SU-DHL-6 (cell line): ENCODE measurements at regions not wholly inside any gene's neighbourhood (a gene's known extent, or its start where the extent isn't known, plus 50 kb on each side); places are given as distances from the start of the nearest gene placed in this dataset.

ENCODE experiments used
- H2AFZ ChIP-seq: fragments of 200-600 bp; sonication (generic); 2 replicates; pipeline ENCODE4 v1.6.1; 2014; ENCODE audit warnings: low read depth, mild to moderate bottlenecking, moderate library complexity, mixed read lengths, antibody characterized with exemption, low read length; ENCODE audit not compliant: severe bottlenecking
- H3F3A ChIP-seq: fragments of 200-600 bp; shearing (Covaris generic); 2 replicates; pipeline ENCODE4 v1.6.0; 2016; ENCODE audit warnings: antibody characterized with exemption, mild to moderate bottlenecking; ENCODE audit not compliant: insufficient read depth
- H3K27ac ChIP-seq: fragments of 200-600 bp; sonication (generic); 2 replicates; pipeline ENCODE4 v1.5.1; 2016; ENCODE audit warnings: low read depth, mild to moderate bottlenecking, low read length, moderate library complexity, mixed read lengths
- H3K27me3 ChIP-seq: fragments of 200-600 bp; sonication (generic), shearing (Covaris generic); 2 replicates; pipeline ENCODE4 v1.6.0; 2014; ENCODE audit warnings: mild to moderate bottlenecking, low read length
- H3K36me3 ChIP-seq: fragments of 200-600 bp; sonication (generic); 2 replicates; pipeline ENCODE4 v1.6.1; 2014; ENCODE audit warnings: mild to moderate bottlenecking, low read length, mixed read lengths
- H3K4me2 ChIP-seq: fragments of 300-600, 200-600 bp; shearing (Covaris generic), sonication (generic); 2 replicates; pipeline ENCODE4 v1.6.0; 2014; ENCODE audit warnings: low read length, low read depth, mild to moderate bottlenecking; ENCODE audit not compliant: poor library complexity, severe bottlenecking
- H3K4me3 ChIP-seq: fragments of 200-600 bp; sonication (generic); 2 replicates; pipeline ENCODE4 v1.5.1; 2014; ENCODE audit warnings: antibody characterized with exemption, low read length, mild to moderate bottlenecking, mixed read lengths; ENCODE audit not compliant: insufficient read depth, poor library complexity, severe bottlenecking
- H3K79me2 ChIP-seq: fragments of 200-600 bp; sonication (generic); 2 replicates; pipeline ENCODE4 v1.6.1; 2014; ENCODE audit warnings: mild to moderate bottlenecking, low read length, moderate library complexity; ENCODE audit not compliant: insufficient read depth
- H3K9ac ChIP-seq: fragments of 200-600 bp; sonication (generic); 2 replicates; pipeline ENCODE4 v1.7.0; 2014; ENCODE audit warnings: mild to moderate bottlenecking, low read length
- H3K9me2 ChIP-seq: fragments of 200-600 bp; sonication (generic); replicated peaks from 2 replicates; pipeline ENCODE4 v1.6.1; 2014; ENCODE audit warnings: low read length; ENCODE audit not compliant: insufficient read depth
- H3K9me3 ChIP-seq: fragments of 200-600 bp; sonication (generic); 2 replicates; pipeline ENCODE4 v1.6.1; 2014; ENCODE audit warnings: low read length, mixed read lengths; ENCODE audit not compliant: insufficient read depth
- H4K20me1 ChIP-seq: fragments of 200-600 bp; sonication (generic); 2 replicates; pipeline ENCODE4 v1.6.1; 2014; ENCODE audit warnings: low read depth, mild to moderate bottlenecking, antibody characterized with exemption, low read length, moderate library complexity, mixed read lengths
- EZH2phosphoT487 ChIP-seq: fragments of 200-600 bp; sonication (generic), shearing (Covaris generic); conservative IDR thresholded peaks from 2 replicates; pipeline ENCODE4 v1.6.1; 2018; ENCODE audit warnings: mild to moderate bottlenecking, antibody characterized with exemption, low read length, moderate library complexity, mixed read lengths
- TF ChIP-seq, protein P1 (sequence below): fragments of 200-600 bp; sonication (generic); IDR thresholded peaks from one replicate; pipeline ENCODE4 v1.5.1; 2017; ENCODE audit warnings: antibody characterized with exemption, mild to moderate bottlenecking, low read length, moderate library complexity; ENCODE audit not compliant: insufficient read depth, poor library complexity, severe bottlenecking

DNA sequence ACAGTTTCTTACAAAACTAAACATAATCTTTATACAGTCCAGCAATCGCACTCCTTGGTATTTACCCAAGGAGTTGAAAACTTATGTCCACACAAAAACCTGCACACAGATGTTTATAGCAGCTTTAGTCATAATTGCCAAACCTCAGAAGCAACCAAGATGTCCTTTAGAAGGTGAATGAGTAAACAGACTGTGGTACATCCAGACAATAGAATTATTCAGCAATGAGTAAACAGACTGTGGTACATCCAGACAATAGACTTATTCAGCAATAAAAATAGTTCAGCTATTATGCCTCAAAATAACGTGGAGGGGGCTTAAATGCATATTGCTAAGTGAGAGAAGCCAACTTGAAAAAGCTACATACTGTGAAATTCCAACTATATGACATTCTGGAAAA, 87.0 kb upstream of the GALNT2 start:
- TF ChIP-seq, protein P1, sequence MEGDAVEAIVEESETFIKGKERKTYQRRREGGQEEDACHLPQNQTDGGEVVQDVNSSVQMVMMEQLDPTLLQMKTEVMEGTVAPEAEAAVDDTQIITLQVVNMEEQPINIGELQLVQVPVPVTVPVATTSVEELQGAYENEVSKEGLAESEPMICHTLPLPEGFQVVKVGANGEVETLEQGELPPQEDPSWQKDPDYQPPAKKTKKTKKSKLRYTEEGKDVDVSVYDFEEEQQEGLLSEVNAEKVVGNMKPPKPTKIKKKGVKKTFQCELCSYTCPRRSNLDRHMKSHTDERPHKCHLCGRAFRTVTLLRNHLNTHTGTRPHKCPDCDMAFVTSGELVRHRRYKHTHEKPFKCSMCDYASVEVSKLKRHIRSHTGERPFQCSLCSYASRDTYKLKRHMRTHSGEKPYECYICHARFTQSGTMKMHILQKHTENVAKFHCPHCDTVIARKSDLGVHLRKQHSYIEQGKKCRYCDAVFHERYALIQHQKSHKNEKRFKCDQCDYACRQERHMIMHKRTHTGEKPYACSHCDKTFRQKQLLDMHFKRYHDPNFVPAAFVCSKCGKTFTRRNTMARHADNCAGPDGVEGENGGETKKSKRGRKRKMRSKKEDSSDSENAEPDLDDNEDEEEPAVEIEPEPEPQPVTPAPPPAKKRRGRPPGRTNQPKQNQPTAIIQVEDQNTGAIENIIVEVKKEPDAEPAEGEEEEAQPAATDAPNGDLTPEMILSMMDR = no peak
- no peak for TF ChIP-seq EZH2phosphoT487
- H3K27ac ChIP-seq = no peak overlapping the region

GRCh38 chr1:229981736-229982135, 85.3 kb upstream of the GALNT2 start:
- H3K4me3 ChIP-seq = no peak overlapping the region
- H3F3A ChIP-seq = no peaks in the 10 kb centered on the region
- TF ChIP-seq, protein P1 = no peak
- no peak for TF ChIP-seq EZH2phosphoT487
- H2AFZ ChIP-seq = no peak overlapping the region
- H3K27me3 ChIP-seq = no peaks in the 10 kb centered on the region
- no peak overlapping the region for H3K4me2 ChIP-seq
- H3K36me3 ChIP-seq = no peaks in the 10 kb centered on the region
- H4K20me1 ChIP-seq = no peaks in the 10 kb centered on the region
- no peak overlapping the region for H3K9ac ChIP-seq
- H3K79me2 ChIP-seq = no peaks in the 10 kb centered on the region
- H3K9me2 ChIP-seq = no peaks in the 10 kb centered on the region
- H3K27ac ChIP-seq = no peak overlapping the region
- no peaks in the 10 kb centered on the region for H3K9me3 ChIP-seq

More for the DNA sequence above, 87.0 kb upstream of the GALNT2 start:
- no peak overlapping the region for H3K9ac ChIP-seq
- H3K9me3 ChIP-seq = no peaks in the 10 kb centered on the region
- no peaks in the 10 kb centered on the region for H3F3A ChIP-seq
- H3K9me2 ChIP-seq = no peaks in the 10 kb centered on the region
- H3K27me3 ChIP-seq = no peaks in the 10 kb centered on the region
- H3K79me2 ChIP-seq = no peaks in the 10 kb centered on the region
- H3K4me2 ChIP-seq = no peak overlapping the region
- no peak overlapping the region for H3K4me3 ChIP-seq
- no peak overlapping the region for H2AFZ ChIP-seq
- H3K36me3 ChIP-seq = no peaks in the 10 kb centered on the region
- H4K20me1 ChIP-seq = no peaks in the 10 kb centered on the region

DNA sequence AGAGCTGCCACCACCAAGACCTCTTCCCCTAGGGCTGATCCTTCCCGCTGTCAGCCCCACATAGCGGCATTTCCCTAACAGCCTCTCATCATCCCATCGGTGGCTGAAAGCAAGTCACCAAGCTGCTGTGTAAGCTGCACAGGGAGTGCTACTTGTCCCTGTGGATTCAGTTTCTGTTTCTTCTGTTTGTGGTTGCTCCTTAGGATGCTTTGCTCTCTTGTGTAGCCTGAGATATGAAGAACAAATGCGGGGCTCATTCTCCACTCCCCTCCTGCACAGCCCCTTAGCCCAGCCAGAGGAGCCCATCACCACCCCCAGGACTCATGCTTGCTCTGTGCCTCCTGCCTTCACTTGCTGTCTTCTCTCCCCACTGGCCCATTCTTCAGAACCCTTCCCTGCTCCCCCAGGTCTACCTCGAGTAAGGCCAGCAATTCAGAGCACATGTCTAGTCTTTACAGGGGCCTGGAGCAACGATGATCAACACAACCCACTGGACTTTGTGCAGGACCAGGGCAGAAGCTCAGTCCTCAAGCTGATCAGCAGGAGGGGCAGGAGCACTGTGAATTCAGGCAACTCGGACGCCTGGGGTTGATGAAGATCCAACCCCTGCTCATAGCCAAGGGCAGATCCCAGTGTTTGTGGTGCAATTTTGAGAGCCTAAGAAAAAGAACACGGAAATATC, 82.6 kb upstream of the GALNT2 start:
- Histone ChIP-seq H3K9me3 (no peaks in the 10 kb centered on the region), H3K9me2 (no peaks in the 10 kb centered on the region), H2AFZ (no peak overlapping the region), H3K27ac (no peak overlapping the region), H3K4me3 (no peak overlapping the region), H3F3A (no peaks in the 10 kb centered on the region), H4K20me1 (no peaks in the 10 kb centered on the region), H3K4me2 (no peak overlapping the region), H3K27me3 (no peaks in the 10 kb centered on the region), H3K36me3 (no peaks in the 10 kb centered on the region), H3K79me2 (no peaks in the 10 kb centered on the region), H3K9ac (no peak overlapping the region)
- TF ChIP-seq EZH2phosphoT487 = no peak
- TF ChIP-seq, protein P1 = no peak
